ENCODE measurements at regions not wholly inside any gene's neighbourhood (a gene's known extent, or its start where the extent isn't known, plus 50 kb on each side); places are given as distances from the start of the nearest gene placed in this dataset.

GRCh38 chr9:82431121-82431520, 442.5 kb downstream of the SPATA31D1 start:
- TF ChIP-seq, protein P1, sequence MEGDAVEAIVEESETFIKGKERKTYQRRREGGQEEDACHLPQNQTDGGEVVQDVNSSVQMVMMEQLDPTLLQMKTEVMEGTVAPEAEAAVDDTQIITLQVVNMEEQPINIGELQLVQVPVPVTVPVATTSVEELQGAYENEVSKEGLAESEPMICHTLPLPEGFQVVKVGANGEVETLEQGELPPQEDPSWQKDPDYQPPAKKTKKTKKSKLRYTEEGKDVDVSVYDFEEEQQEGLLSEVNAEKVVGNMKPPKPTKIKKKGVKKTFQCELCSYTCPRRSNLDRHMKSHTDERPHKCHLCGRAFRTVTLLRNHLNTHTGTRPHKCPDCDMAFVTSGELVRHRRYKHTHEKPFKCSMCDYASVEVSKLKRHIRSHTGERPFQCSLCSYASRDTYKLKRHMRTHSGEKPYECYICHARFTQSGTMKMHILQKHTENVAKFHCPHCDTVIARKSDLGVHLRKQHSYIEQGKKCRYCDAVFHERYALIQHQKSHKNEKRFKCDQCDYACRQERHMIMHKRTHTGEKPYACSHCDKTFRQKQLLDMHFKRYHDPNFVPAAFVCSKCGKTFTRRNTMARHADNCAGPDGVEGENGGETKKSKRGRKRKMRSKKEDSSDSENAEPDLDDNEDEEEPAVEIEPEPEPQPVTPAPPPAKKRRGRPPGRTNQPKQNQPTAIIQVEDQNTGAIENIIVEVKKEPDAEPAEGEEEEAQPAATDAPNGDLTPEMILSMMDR (IDR thresholded peaks at IDR 0.05): no peak
- no peak for TF ChIP-seq EZH2 (IDR thresholded peaks at IDR 0.05)
